ENCODE measurements at regions not wholly inside any gene's neighbourhood (a gene's known extent, or its start where the extent isn't known, plus 50 kb on each side); places are given as distances from the start of the nearest gene placed in this dataset.

GRCh38 chr19:30083125-30083681, 141.2 kb downstream of the URI1 start:
- no peak for DNase-seq

GRCh38 chr19:30083701-30084156, 141.7 kb downstream of the URI1 start:
- DNase-seq, result no peak

- DNase-seq, result no peak
Observed at GRCh38 chr19:30084390-30084819, 142.4 kb downstream of the URI1 start.

- no peak for DNase-seq
Observed at GRCh38 chr19:30085394-30085793, 143.4 kb downstream of the URI1 start.

- DNase-seq, result no peak
Observed at GRCh38 chr19:30086220-30086619, 144.2 kb downstream of the URI1 start.

- no peak for DNase-seq
Observed at GRCh38 chr19:30086916-30087315, 144.9 kb downstream of the URI1 start.

GRCh38 chr19:30087381-30088138, 145.5 kb downstream of the URI1 start:
- DNase-seq, result no peak

GRCh38 chr19:30088567-30088966, 146.5 kb downstream of the URI1 start:
- no peak for DNase-seq

- DNase-seq, result no peak
Observed at GRCh38 chr19:30089086-30089665, 147.1 kb downstream of the URI1 start.

GRCh38 chr19:30090476-30090875, 148.4 kb downstream of the URI1 start:
- DNase-seq, result no peak

GRCh38 chr19:30090963-30091362, 148.9 kb downstream of the URI1 start:
- DNase-seq, result no peak

- no peak for DNase-seq
Observed at GRCh38 chr19:30091456-30091855, 149.4 kb downstream of the URI1 start.

- no peak for DNase-seq
Observed at GRCh38 chr19:30091856-30092255, 149.8 kb downstream of the URI1 start.

GRCh38 chr19:30092721-30093569, 150.9 kb downstream of the URI1 start:
- DNase-seq, result no peak

- no peak for DNase-seq
Observed at GRCh38 chr19:30093966-30094755, 152.1 kb downstream of the URI1 start.

- DNase-seq, result no peak
Observed at GRCh38 chr19:30094756-30095140, 152.7 kb downstream of the URI1 start.

GRCh38 chr19:30095171-30095570, 153.1 kb downstream of the URI1 start:
- DNase-seq, result no peak

GRCh38 chr19:30096596-30097370, 154.7 kb downstream of the URI1 start:
- DNase-seq, result no peak

- DNase-seq, result no peak
Observed at GRCh38 chr19:30097746-30098280, 155.8 kb downstream of the URI1 start.

- DNase-seq, result no peak
Observed at GRCh38 chr19:30102239-30102638, 160.2 kb downstream of the URI1 start.

GRCh38 chr19:30102666-30103065, 160.6 kb downstream of the URI1 start:
- no peak for DNase-seq
